ENCODE measurements at regions not wholly inside any gene's neighbourhood (a gene's known extent, or its start where the extent isn't known, plus 50 kb on each side); places are given as distances from the start of the nearest gene placed in this dataset.

DNA sequence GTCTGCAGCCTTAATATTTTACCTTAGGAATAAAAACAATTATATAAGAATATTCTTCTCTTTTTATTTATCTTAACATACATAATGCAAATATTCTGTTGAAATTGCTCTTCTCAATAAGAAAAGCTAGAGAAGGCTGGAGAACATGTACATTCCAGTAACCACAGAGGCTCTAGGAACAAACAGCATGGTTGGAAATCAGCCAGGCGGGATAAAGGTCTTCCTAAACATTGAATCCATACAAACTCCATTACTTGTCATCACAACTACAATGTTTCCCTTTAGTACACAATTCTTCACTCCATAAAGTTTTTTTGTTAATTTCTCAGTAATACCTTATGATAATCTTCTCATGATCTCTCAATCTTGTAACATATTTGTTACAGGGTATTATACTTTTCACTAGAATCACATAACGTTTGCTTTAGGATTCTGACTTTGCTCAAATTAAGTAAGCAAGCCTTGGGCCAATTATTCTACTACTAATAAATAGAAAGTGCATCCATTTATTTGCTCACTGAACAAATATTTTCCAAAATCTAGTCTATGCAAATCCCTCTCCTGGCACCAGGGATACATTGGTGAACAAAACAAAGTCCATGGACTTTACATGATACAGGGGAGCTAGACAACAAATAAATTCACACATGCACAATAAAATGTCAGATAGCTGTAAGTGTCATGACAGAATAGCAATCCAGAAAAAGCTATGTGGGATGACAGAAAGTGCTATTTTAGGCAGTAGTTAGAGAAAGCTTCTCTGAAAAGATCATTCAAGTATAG, 237.5 kb upstream of the TMTC1 start:
- CTCF ChIA-PET: no interaction called here
- POLR2A ChIA-PET: no interaction called here
- H3K36me3 Mint-ChIP-seq: no peaks in the 10 kb centered on the region
- peaks cover 9% of the 10 kb centered on the region for H3K9me3 Mint-ChIP-seq
- H3K27ac Mint-ChIP-seq: no peak overlapping the region
- H3K4me1 Mint-ChIP-seq (ENCODE audit: low read depth): no peaks in the 10 kb centered on the region
- no peak overlapping the region for H3K4me3 Mint-ChIP-seq
- DNase-seq: no peak
- no peaks in the 10 kb centered on the region for H3K27me3 Mint-ChIP-seq
- intact Hi-C loops (cut with micrococcal nuclease): no loop called here

GRCh38 chr12:30019366-30020140, 235.8 kb upstream of the TMTC1 start:
- Mint-ChIP-seq H3K4me1 (ENCODE audit: low read depth) (no peaks in the 10 kb centered on the region), H3K36me3 (no peaks in the 10 kb centered on the region), H3K27ac (no peak overlapping the region), H3K27me3 (no peaks in the 10 kb centered on the region), H3K4me3 (no peak overlapping the region), H3K9me3 (peaks cover 6% of the 10 kb centered on the region)
- CTCF ChIA-PET: no interaction called here
- POLR2A ChIA-PET: interaction anchor here (0.6 kb wide), 1 partner anchor 458 kb away, joined by 4 read pairs; no protein-coding TSS in a partner anchor
- no peak for DNase-seq
- intact Hi-C loops (cut with micrococcal nuclease): no loop called here

GRCh38 chr12:30016540-30017055, 232.9 kb upstream of the TMTC1 start:
- Mint-ChIP-seq H3K27ac (no peak overlapping the region), H3K36me3 (no peaks in the 10 kb centered on the region), H3K9me3 (peaks cover 2% of the 10 kb centered on the region), H3K4me1 (ENCODE audit: low read depth) (no peaks in the 10 kb centered on the region), H3K27me3 (no peaks in the 10 kb centered on the region), H3K4me3 (no peak overlapping the region)
- CTCF ChIA-PET: no interaction called here
- POLR2A ChIA-PET: no interaction called here
- intact Hi-C loops (cut with micrococcal nuclease): no loop called here
- DNase-seq: no peak

DNA sequence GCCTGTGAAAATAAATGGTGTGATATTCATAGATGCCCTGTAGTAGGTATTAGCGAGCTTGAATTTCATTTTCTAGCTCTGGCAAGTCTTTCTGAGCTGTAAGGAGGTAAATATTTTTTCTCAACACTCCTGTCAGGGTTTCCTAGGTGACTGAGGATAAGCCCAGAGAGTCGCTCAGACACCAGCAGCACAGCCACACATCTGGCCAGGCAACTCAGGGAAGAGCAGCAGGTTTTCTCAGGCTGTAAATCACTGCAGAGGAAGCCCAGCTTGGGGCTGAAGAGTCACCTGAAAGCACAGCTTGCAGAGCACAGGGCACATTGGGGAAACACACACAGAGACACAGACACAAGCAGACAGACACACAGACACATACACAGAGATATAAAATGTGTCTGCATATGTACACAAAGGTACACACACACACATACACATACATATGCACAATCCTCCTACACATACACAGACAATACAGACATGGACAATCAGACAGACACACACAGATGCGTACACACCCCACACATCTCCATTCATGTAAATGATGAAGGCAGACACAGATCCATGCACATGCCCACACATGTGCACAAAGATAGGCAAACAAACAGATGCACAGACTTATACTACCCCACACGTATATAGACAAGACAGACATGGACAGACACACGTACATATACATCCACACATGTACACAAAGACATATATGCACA, 232.0 kb upstream of the TMTC1 start:
- H3K36me3 Mint-ChIP-seq: no peaks in the 10 kb centered on the region

DNA sequence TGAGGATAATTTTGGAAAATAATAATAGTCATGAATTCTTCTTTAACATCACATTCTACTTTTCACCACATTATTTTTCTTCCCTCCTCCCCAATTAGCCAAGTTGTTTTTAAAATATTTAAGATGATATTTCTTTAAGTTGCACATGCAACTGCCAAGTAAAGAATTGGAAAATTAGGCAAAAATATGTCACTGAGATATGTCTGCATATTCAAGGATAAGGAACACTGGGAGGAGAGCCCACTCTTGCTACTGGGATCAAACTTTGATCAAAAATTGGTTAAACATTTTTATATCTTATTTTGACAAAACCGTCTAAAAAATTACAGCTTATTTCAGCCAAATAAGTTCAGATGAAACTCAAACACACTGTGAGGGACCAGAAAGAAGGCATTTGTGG, 231.2 kb upstream of the TMTC1 start:
- CTCF ChIA-PET: no interaction called here
- H3K36me3 Mint-ChIP-seq: no peaks in the 10 kb centered on the region
- intact Hi-C loops (cut with micrococcal nuclease): no loop called here
- peaks cover 2% of the 10 kb centered on the region for H3K9me3 Mint-ChIP-seq
- no peak overlapping the region for H3K27ac Mint-ChIP-seq
- H3K4me3 Mint-ChIP-seq: no peak overlapping the region
- H3K27me3 Mint-ChIP-seq: no peaks in the 10 kb centered on the region
- POLR2A ChIA-PET: no interaction called here
- no peak for DNase-seq
- H3K4me1 Mint-ChIP-seq (ENCODE audit: low read depth): no peaks in the 10 kb centered on the region

More for the DNA sequence above, 232.0 kb upstream of the TMTC1 start:
- no peaks in the 10 kb centered on the region for H3K27me3 Mint-ChIP-seq
- ChIA-PET CTCF (no interaction called here), POLR2A (no interaction called here)
- DNase-seq: no peak
- no peak overlapping the region for H3K4me3 Mint-ChIP-seq
- no peak overlapping the region for H3K27ac Mint-ChIP-seq
- intact Hi-C loops (cut with micrococcal nuclease): no loop called here
- peaks cover 2% of the 10 kb centered on the region for H3K9me3 Mint-ChIP-seq
- H3K4me1 Mint-ChIP-seq (ENCODE audit: low read depth): no peaks in the 10 kb centered on the region

DNA sequence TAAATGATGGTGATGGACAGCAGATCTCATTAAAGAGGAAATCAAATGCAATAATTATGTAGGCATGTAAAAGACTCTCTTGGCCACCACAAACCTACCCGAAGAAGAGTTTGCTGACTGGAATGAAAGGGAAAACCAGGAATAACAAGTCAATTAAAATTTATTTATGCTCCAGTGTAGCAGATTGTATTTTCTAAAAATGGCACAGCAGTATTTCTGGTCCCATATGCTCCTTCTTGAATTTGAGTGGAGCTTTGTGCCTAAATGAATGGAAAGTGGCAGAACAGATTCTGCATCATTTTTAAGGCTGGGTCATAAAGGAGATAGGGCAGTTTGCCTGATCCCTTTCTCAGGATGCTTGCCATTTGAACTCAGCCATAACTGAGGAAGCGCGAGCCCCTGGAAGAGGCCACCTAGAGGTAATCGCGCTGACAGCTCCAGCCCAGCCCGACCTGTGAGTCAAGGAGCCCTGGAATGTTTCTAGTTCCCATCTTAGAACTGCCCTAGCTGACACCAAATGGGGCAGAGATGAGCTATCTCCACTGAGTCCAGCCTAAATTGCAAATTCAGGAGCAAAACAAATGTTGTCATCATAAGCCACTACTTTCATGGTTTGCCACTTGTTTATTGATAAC, 229.2 kb upstream of the TMTC1 start:
- DNase-seq: no peak

GRCh38 chr12:30010071-30011052, 226.6 kb upstream of the TMTC1 start:
- Mint-ChIP-seq H3K4me1 (ENCODE audit: low read depth) (no peaks in the 10 kb centered on the region), H3K4me3 (no peak overlapping the region), H3K9me3 (no peaks in the 10 kb centered on the region), H3K36me3 (no peaks in the 10 kb centered on the region), H3K27me3 (no peaks in the 10 kb centered on the region), H3K27ac (no peak overlapping the region)
- no peak for DNase-seq
- CTCF ChIA-PET: no interaction called here
- POLR2A ChIA-PET: no interaction called here
- intact Hi-C loops (cut with micrococcal nuclease): no loop called here

More for the DNA sequence above, 229.2 kb upstream of the TMTC1 start:
- ChIA-PET POLR2A (no interaction called here), CTCF (no interaction called here)
- no peaks in the 10 kb centered on the region for H3K36me3 Mint-ChIP-seq
- intact Hi-C loops (cut with micrococcal nuclease): no loop called here
- H3K9me3 Mint-ChIP-seq: peaks cover 2% of the 10 kb centered on the region
- H3K27me3 Mint-ChIP-seq: no peaks in the 10 kb centered on the region
- H3K27ac Mint-ChIP-seq: no peak overlapping the region
- no peaks in the 10 kb centered on the region for H3K4me1 Mint-ChIP-seq (ENCODE audit: low read depth)
- H3K4me3 Mint-ChIP-seq: no peak overlapping the region

DNA sequence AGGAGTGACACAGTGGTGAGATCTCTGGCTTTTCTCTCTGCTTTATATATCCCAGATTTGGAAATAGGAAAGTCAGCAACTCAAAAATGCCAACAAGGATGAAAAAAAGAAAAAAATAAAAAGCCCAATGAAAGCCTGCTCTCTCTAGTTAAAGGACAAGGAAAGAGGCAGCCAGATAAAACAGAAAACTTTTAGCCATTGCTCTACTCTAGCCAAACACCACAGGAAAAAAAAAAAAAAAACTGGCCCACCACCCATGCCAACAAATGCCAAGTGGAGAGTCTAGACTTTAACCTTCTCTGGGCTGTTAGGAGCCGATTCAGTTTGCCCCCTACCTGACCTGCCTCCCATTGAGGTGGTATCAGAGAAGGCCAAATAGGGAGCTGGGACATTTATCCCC, 222.3 kb upstream of the TMTC1 start:
- DNase-seq: no peak
- Mint-ChIP-seq H3K4me1 (ENCODE audit: low read depth) (no peaks in the 10 kb centered on the region), H3K36me3 (no peaks in the 10 kb centered on the region), H3K4me3 (no peak overlapping the region), H3K27ac (no peak overlapping the region), H3K9me3 (no peaks in the 10 kb centered on the region), H3K27me3 (no peaks in the 10 kb centered on the region)
- ChIA-PET CTCF (no interaction called here), POLR2A (no interaction called here)
- intact Hi-C loops (cut with micrococcal nuclease): no loop called here

DNA sequence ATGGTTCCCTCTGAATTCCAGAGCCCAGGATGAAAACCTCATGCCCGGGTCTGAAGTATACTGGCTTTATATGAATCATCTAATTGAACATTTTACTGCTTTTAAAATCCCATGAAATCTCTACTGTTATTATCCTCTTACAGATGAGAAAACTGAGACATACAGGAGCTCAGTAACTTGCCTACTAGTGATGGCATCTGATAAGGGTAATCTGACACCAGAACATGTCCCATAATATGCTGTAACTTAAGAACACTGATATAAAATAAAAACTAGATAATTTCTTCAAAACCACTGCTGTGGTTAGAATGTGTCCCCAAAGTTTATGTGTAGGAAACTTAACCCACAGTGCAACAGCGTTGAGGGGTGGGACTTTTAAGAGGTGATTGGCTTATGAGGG, 219.6 kb upstream of the TMTC1 start:
- ChIA-PET CTCF (no interaction called here), POLR2A (no interaction called here)
- H3K27ac Mint-ChIP-seq: no peak overlapping the region
- intact Hi-C loops (cut with micrococcal nuclease): no loop called here
- H3K27me3 Mint-ChIP-seq: no peaks in the 10 kb centered on the region
- no peaks in the 10 kb centered on the region for H3K9me3 Mint-ChIP-seq
- no peak for DNase-seq
- H3K4me3 Mint-ChIP-seq: no peak overlapping the region
- no peaks in the 10 kb centered on the region for H3K36me3 Mint-ChIP-seq
- no peaks in the 10 kb centered on the region for H3K4me1 Mint-ChIP-seq (ENCODE audit: low read depth)

- CTCF ChIA-PET: no interaction called here
- no peaks in the 10 kb centered on the region for H3K36me3 Mint-ChIP-seq
- no peak for DNase-seq
- POLR2A ChIA-PET: no interaction called here
- H3K4me1 Mint-ChIP-seq (ENCODE audit: low read depth): no peaks in the 10 kb centered on the region
- no peak overlapping the region for H3K4me3 Mint-ChIP-seq
- no peak overlapping the region for H3K27ac Mint-ChIP-seq
- intact Hi-C loops (cut with micrococcal nuclease): no loop called here
- H3K27me3 Mint-ChIP-seq: no peaks in the 10 kb centered on the region
- H3K9me3 Mint-ChIP-seq: no peaks in the 10 kb centered on the region
Observed at GRCh38 chr12:30002677-30003076, 218.9 kb upstream of the TMTC1 start.

GRCh38 chr12:30000401-30000800, 216.7 kb upstream of the TMTC1 start:
- H3K4me3 Mint-ChIP-seq: no peak overlapping the region
- no peak overlapping the region for H3K27ac Mint-ChIP-seq
- intact Hi-C loops (cut with micrococcal nuclease): no loop called here
- ChIA-PET CTCF (no interaction called here), POLR2A (no interaction called here)
- no peaks in the 10 kb centered on the region for H3K4me1 Mint-ChIP-seq (ENCODE audit: low read depth)
- no peaks in the 10 kb centered on the region for H3K9me3 Mint-ChIP-seq
- H3K36me3 Mint-ChIP-seq: no peaks in the 10 kb centered on the region
- H3K27me3 Mint-ChIP-seq: no peaks in the 10 kb centered on the region
- no peak for DNase-seq
